H1 (cell line): ENCODE measurements at regions not wholly inside any gene's neighbourhood (a gene's known extent, or its start where the extent isn't known, plus 50 kb on each side); places are given as distances from the start of the nearest gene placed in this dataset.

Experiments used
- CEBPB ChIP-seq: IDR thresholded peaks from 2 replicates; pipeline ENCODE4 v1.6.1; 2012; ENCODE audit warnings: low read depth, low read length
- CTBP2 ChIP-seq: IDR thresholded peaks from 2 replicates; pipeline ENCODE4 v1.7.0; 2011; ENCODE audit warnings: borderline replicate concordance, mild to moderate bottlenecking, moderate library complexity, mixed read lengths, low read length; ENCODE audit not compliant: insufficient read depth, insufficient read length
- JUND ChIP-seq: IDR thresholded peaks from 2 replicates; pipeline ENCODE4 v1.6.1; 2011; ENCODE audit warnings: mild to moderate bottlenecking, improper control_type of control experiment, low read length
- RBBP5 ChIP-seq: IDR thresholded peaks from 2 replicates; pipeline ENCODE4 v1.7.1; 2012; ENCODE audit warnings: low read depth, mild to moderate bottlenecking, inconsistent platforms, low read length, moderate library complexity, borderline replicate concordance
- RXRA ChIP-seq: IDR thresholded peaks from 2 replicates; pipeline ENCODE4 v1.6.1; 2011; ENCODE audit warnings: low read depth, mild to moderate bottlenecking, low read length, moderate library complexity; ENCODE audit not compliant: insufficient read depth
- SAP30 ChIP-seq: fragments of 300-600 bp; sonication (generic); IDR thresholded peaks from 2 replicates; pipeline ENCODE4 v1.7.1; 2012; ENCODE audit warnings: low read length, moderate library complexity, mild to moderate bottlenecking, inconsistent platforms; ENCODE audit not compliant: insufficient read depth, insufficient replicate concordance
- SIRT6 ChIP-seq: IDR thresholded peaks from one replicate; pipeline ENCODE4 v1.7.1; 2012; ENCODE audit warnings: low read length, inconsistent platforms

DNA sequence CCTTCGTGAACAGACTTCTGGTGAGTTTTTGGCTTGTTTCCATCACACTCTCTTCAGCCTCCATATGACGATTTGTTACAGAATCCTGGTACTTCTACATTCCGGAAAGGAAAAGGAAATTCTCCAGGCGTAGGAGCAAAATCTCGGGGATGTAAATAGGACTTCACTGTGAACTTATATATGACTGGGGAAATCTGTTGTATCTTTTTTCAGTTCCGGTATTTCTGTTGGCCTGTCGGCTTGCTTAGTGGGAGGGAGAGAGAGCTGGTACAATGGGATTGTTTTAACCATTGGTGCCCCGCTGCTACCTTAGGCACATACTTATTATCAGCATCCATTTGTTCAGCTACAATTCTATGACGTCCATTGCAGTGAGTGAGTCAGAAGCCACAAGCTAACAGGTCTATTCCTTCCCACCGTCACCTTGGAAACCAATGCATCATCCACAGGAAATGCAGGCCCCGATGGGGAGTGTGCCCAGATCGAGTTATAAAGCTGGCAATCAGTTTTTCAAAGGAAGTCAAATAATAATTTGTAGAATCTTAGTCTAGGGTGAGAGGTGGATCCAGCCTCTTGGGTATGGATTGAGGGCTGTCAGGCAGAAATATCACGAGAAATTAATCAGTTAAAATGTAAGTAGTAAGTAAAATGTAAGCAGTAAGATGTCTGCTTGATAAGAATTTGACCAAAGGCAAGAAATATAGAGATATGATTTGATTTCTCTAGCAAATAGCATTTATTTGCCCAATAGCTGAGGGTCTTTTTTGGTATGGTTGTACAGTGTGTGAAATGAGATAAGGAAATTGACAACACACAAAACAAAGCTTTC is 92.0 kb upstream of the MKLN1 start (continued):
- TF ChIP-seq CTBP2, result no peak
- no peak for TF ChIP-seq SAP30
- no peak for TF ChIP-seq SIRT6
- no peak for TF ChIP-seq JUND
- TF ChIP-seq RXRA, result no peak
- no peak for TF ChIP-seq RBBP5
- no peak for TF ChIP-seq CEBPB
